ENCODE measurements at regions not wholly inside any gene's neighbourhood (a gene's known extent, or its start where the extent isn't known, plus 50 kb on each side); places are given as distances from the start of the nearest gene placed in this dataset.

DNA sequence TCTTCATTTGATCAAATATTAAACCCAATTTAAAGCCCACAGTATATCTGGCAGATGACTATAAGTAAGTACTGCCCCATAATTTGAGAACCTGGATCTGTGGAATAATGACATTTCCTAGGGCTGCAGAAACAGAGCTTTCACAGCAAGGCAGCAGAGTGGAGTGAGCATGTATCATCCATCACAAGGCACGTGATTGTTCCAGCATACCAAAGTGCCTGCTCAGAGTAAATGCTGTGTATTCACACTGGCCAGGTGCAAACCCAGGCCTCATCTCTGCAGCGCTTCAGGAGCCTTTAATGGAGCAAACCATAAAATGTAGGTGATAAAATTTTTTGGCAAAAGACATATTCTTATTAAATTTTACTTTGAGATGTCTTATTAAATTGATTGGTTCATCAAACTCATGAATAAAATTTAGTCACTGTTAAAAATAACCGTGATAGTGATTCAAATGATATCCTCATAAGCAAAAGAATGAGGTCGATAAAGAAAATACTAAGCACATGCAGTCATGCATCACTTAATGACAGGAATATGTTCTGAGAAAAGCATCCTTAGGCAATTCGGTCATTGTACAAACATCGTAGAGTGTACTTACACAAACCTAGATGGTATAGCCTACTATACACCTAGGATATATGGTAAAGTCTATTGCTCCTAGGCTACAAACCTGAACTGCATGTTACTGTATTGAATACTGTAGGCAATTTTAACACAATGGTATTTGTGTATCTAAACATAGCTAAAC lies 99.3 kb upstream of the SLC24A5 start:
- no peak for TF ChIP-seq POLR2AphosphoS5 (IDR thresholded peaks at IDR 0.05; ENCODE audit: low read depth, low read length)
- no peak for TF ChIP-seq POLR2A (IDR thresholded peaks at IDR 0.05; ENCODE audit: low read depth, low read length)
- no peak for TF ChIP-seq TAF1 (IDR thresholded peaks at IDR 0.05; ENCODE audit: low read depth, low read length)
- no peak for TF ChIP-seq SPI1 (IDR thresholded peaks at IDR 0.05; ENCODE audit: low read depth, low read length)
- TF ChIP-seq PAX5 (IDR thresholded peaks at IDR 0.05; ENCODE audit: insufficient read depth, low read length, severe bottlenecking), result no peak
- TF ChIP-seq POU2F2 (IDR thresholded peaks at IDR 0.05; ENCODE audit: low read depth, low read length), result no peak

Data from GM12891 (cell line).